OCI-LY1 (cell line): ENCODE measurements at regions not wholly inside any gene's neighbourhood (a gene's known extent, or its start where the extent isn't known, plus 50 kb on each side); places are given as distances from the start of the nearest gene placed in this dataset.

Source experiments
- EZH2 ChIP-seq: fragments of 200-600 bp; sonication (generic), shearing (Covaris generic); IDR thresholded peaks from 2 replicates; pipeline ENCODE4 v1.8.0; 2017; ENCODE audit warnings: borderline replicate concordance, mixed run types, mild to moderate bottlenecking, antibody characterized with exemption, low read length, moderate library complexity, mixed read lengths
- TF ChIP-seq, protein P1 (sequence below): fragments of 200-600 bp; sonication (generic), shearing (Covaris generic); IDR thresholded peaks from 2 replicates; pipeline ENCODE4 v1.5.1; 2017; ENCODE audit warnings: mild to moderate bottlenecking, antibody characterized with exemption, low read length, moderate library complexity, mixed read lengths

DNA sequence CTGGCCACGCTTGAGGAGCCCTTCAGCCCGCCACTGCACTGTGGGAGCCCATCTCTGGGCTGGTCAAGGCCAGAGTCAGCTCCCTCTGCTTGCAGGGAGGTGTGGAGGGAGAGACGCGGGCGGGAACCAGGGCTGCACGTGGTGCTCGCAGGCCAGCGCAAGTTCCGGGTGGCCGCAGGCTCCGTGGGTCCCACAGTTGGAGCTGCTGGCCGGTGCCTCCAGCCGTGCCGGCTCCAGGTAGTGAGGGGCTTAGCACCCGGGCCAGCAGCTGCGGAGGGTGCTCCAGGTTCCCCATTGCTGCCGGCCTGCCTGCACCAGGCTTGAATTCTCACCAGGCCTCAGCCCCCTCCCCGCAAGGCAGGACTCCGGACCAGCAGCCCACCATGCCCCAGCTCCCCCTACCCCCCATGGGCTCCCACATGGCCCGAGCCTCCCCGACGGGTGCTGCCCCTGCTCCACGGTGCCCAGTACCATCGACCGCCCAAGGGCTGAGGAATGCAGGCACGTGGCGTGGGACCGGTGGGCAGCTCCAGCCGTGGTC is 192.8 kb upstream of the IZUMO3 start:
- no peak for TF ChIP-seq EZH2
- TF ChIP-seq, protein P1, sequence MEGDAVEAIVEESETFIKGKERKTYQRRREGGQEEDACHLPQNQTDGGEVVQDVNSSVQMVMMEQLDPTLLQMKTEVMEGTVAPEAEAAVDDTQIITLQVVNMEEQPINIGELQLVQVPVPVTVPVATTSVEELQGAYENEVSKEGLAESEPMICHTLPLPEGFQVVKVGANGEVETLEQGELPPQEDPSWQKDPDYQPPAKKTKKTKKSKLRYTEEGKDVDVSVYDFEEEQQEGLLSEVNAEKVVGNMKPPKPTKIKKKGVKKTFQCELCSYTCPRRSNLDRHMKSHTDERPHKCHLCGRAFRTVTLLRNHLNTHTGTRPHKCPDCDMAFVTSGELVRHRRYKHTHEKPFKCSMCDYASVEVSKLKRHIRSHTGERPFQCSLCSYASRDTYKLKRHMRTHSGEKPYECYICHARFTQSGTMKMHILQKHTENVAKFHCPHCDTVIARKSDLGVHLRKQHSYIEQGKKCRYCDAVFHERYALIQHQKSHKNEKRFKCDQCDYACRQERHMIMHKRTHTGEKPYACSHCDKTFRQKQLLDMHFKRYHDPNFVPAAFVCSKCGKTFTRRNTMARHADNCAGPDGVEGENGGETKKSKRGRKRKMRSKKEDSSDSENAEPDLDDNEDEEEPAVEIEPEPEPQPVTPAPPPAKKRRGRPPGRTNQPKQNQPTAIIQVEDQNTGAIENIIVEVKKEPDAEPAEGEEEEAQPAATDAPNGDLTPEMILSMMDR: no peak
